ENCODE measurements at regions not wholly inside any gene's neighbourhood (a gene's known extent, or its start where the extent isn't known, plus 50 kb on each side); places are given as distances from the start of the nearest gene placed in this dataset.
"Not testable (repeated sequence)": the region's sequence is repeated elsewhere in the genome, so short reads cannot be mapped to it uniquely, and the experiment has no call there.

GRCh38 chr1:43021547-43022474, 63.1 kb upstream of the SLC2A1 start:
- no peak overlapping the region for H3K4me3 Mint-ChIP-seq
- no peaks in the 10 kb centered on the region for H3K36me3 Mint-ChIP-seq (ENCODE audit: low read depth)
- intact Hi-C loops (cut with micrococcal nuclease): no loop called here
- no peak overlapping the region for H3K27ac Mint-ChIP-seq
- no peak for DNase-seq
- peaks cover 6% of the 10 kb centered on the region for H3K27me3 Mint-ChIP-seq
- no peaks in the 10 kb centered on the region for H3K4me1 Mint-ChIP-seq
- H3K9me3 Mint-ChIP-seq: no peaks in the 10 kb centered on the region

DNA sequence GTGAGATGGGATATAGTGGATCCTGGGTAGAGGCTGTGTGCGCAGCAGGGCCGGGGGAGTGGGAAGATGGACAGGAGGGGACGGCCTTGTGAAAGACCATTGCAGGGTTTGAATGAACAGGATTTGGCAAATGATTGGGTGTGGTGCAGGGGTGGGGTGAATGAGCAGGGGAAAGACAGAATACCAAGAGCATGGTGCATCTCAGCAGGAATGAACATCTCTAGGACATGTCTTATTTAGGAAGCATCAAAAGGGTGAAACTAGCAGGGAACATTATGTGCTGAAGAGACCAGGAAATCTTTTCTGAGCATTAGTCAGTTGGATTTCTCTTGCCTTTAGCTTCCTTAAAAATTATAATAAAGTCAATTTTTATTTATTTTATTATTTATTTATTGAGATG, 60.6 kb upstream of the SLC2A1 start:
- H3K27me3 Mint-ChIP-seq: peaks cover 11% of the 10 kb centered on the region
- no peak overlapping the region for H3K27ac Mint-ChIP-seq
- H3K36me3 Mint-ChIP-seq (ENCODE audit: low read depth): no peaks in the 10 kb centered on the region
- H3K4me1 Mint-ChIP-seq: no peaks in the 10 kb centered on the region
- H3K4me3 Mint-ChIP-seq: no peak overlapping the region
- intact Hi-C loops (cut with micrococcal nuclease): no loop called here
- no peaks in the 10 kb centered on the region for H3K9me3 Mint-ChIP-seq
- DNase-seq: no peak

DNA sequence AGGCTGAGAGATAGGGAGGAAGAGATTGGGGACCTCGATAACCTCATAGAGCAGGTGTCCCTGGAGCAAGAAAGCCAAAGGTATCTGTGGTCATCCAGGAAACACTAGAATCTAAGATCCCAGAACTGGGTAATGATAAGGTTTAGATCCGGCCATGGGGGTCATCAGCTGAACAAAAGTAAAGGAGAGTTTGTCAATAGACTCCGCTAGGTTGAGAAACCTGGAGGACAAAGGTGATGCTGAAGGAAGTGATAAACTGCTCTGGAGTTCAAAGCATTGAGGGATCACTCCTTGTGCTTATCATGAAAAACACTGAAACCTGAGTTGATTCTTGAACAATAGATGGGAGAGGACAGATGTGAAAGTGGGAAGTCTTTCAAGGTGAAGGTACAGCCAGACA, 59.5 kb upstream of the SLC2A1 start:
- Mint-ChIP-seq H3K36me3 (ENCODE audit: low read depth) (no peaks in the 10 kb centered on the region), H3K27me3 (peaks cover 17% of the 10 kb centered on the region), H3K4me1 (no peaks in the 10 kb centered on the region), H3K9me3 (no peaks in the 10 kb centered on the region), H3K27ac (no peak overlapping the region), H3K4me3 (no peak overlapping the region)
- no peak for DNase-seq
- intact Hi-C loops (cut with micrococcal nuclease): no loop called here

GRCh38 chr1:43015269-43015668, 56.6 kb upstream of the SLC2A1 start:
- DNase-seq: no peak
- H3K9me3 Mint-ChIP-seq: no peaks in the 10 kb centered on the region
- no peak overlapping the region for H3K27ac Mint-ChIP-seq
- H3K36me3 Mint-ChIP-seq (ENCODE audit: low read depth): no peaks in the 10 kb centered on the region
- intact Hi-C loops (cut with micrococcal nuclease): no loop called here
- H3K27me3 Mint-ChIP-seq: peaks cover 33% of the 10 kb centered on the region
- H3K4me1 Mint-ChIP-seq: no peaks in the 10 kb centered on the region
- H3K4me3 Mint-ChIP-seq: no peak overlapping the region

DNA sequence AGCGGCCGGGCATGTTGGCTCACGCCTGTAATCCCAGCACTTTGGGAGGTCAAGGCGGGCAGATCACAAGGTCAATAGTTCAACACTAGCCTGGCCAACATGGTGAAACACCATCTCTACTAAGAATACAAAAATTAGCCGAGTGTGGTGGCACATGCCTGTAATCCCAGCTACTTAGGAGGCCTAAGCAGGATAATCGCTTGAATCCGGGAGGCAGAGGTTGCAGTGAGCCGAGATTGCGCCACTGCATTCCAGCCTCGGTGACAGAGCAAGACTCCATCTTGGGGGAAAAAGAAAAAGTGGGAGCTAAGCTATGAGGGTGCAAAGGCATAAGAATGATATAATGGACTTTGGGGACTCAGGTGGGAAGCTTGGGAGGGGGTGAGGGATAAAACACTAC, 55.9 kb upstream of the SLC2A1 start:
- H3K4me3 Mint-ChIP-seq; DNase-seq; H3K27ac Mint-ChIP-seq; H3K9me3 Mint-ChIP-seq; H3K4me1 Mint-ChIP-seq; H3K36me3 Mint-ChIP-seq (ENCODE audit: low read depth); intact Hi-C loops (cut with micrococcal nuclease): not testable (repeated sequence)
- peaks cover 33% of the 10 kb centered on the region for H3K27me3 Mint-ChIP-seq

DNA sequence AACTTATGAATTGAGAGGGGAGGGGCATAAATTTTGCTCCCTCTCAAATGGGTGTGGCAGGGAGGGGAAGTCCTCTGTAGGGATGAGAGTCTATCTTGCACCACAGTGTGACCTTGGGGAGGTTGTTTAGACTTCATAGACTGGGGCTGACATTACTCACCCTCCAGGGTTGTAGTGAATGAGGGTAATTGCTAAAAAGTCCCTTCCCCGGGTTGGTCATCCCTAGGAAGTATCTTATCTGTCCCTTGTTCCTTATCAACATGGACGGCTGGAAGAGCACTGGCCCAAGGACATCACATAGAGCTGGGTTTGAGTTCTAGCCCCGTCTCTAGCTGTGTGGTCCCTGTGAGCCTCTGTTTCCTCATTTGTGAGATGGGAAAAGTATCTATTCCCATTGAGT, 52.4 kb upstream of the SLC2A1 start:
- Mint-ChIP-seq H3K9me3 (no peaks in the 10 kb centered on the region), H3K4me3 (no peak overlapping the region), H3K27ac (no peak overlapping the region), H3K4me1 (no peaks in the 10 kb centered on the region), H3K27me3 (peaks cover 31% of the 10 kb centered on the region), H3K36me3 (ENCODE audit: low read depth) (no peaks in the 10 kb centered on the region)
- no peak for DNase-seq
- intact Hi-C loops (cut with micrococcal nuclease): no loop called here

DNA sequence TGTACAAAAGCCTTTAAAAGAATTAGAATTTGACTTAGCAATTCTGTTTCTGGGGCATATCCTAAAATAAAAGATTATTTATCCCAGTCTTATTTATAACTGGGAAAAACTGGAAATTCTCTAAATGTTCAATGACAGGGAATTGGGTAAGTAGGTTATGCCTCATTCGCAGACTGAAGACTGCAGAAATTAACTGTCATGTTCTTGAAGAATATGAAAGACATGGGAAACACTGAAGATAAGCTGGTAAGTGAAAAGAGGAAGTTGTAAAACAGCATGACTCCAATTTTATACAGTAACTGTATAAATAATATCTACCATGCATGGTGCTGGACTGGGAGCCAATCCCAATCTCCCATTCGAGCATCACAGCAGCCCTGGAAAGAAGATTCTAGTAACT, 50.6 kb upstream of the SLC2A1 start:
- Mint-ChIP-seq H3K36me3 (ENCODE audit: low read depth) (no peaks in the 10 kb centered on the region), H3K27me3 (peaks cover 28% of the 10 kb centered on the region), H3K4me3 (no peak overlapping the region), H3K9me3 (no peaks in the 10 kb centered on the region), H3K27ac (no peak overlapping the region), H3K4me1 (no peaks in the 10 kb centered on the region)
- intact Hi-C loops (cut with micrococcal nuclease): no loop called here
- no peak for DNase-seq

- Mint-ChIP-seq H3K4me1 (no peaks in the 10 kb centered on the region), H3K9me3 (no peaks in the 10 kb centered on the region), H3K27me3 (peaks cover 24% of the 10 kb centered on the region), H3K36me3 (ENCODE audit: low read depth) (no peaks in the 10 kb centered on the region), H3K27ac (no peak overlapping the region), H3K4me3 (no peak overlapping the region)
- intact Hi-C loops (cut with micrococcal nuclease): no loop called here
- DNase-seq: no peak
Measured at GRCh38 chr1:43008115-43009060, 49.7 kb upstream of the SLC2A1 start.
